IMR-90 (cell line): ENCODE measurements at regions not wholly inside any gene's neighbourhood (a gene's known extent, or its start where the extent isn't known, plus 50 kb on each side); places are given as distances from the start of the nearest gene placed in this dataset.

Source experiments
- ATAC-seq: fragments of 200-7000 bp; cut with Tn5 transposase; 2 replicates; pipeline ENCODE4 v1.9.1; 2020; ENCODE audit warnings: low read depth, mild to moderate bottlenecking, moderate library complexity
- BruUV-seq: library from RNA; stranded (reverse); fragments of 400-500 nt; replicated peaks from 2 replicates; lab custom pipeline; 2021; lab: Mats Ljungman, UMichigan
- CTCF ChIA-PET: fragments of 300-600 bp; formaldehyde crosslinking; extraction: SDS; loops from one replicate; lab custom pipeline; 2021; ENCODE audit warnings: antibody characterized with exemption; lab: Yijun Ruan, JAX
- POLR2A ChIA-PET: fragments of 300-600 bp; sonication (Branson Sonifier 250); formaldehyde crosslinking; loops from one replicate; lab custom pipeline; 2022; ENCODE audit warnings: antibody characterized with exemption; ENCODE audit not compliant: unreplicated experiment; lab: Charles Lee
- DNase-seq: peaks from one replicate; pipeline ENCODE4 v3.0.0; 2013
- H2AFZ ChIP-seq: replicated peaks from 2 replicates; pipeline ENCODE3; 2013; ENCODE audit warnings: low read length, mild to moderate bottlenecking; ENCODE audit not compliant: poor library complexity
- H2AK5ac ChIP-seq: 2 replicates; pipeline ENCODE4 v1.6.1; 2013; ENCODE audit warnings: low read depth, low read length, inconsistent platforms
- H2AK9ac ChIP-seq: replicated peaks from 2 replicates; pipeline ENCODE3; 2013; ENCODE audit warnings: mild to moderate bottlenecking, low read depth, low read length, moderate library complexity; ENCODE audit not compliant: poor library complexity
- H2BK120ac ChIP-seq: 2 replicates; pipeline ENCODE4 v1.6.1; 2013; ENCODE audit warnings: low read depth, low read length, inconsistent platforms
- H2BK15ac ChIP-seq: 3 replicates; pipeline ENCODE4 v1.6.1; 2013; ENCODE audit warnings: low read depth, low read length, inconsistent platforms
- H2BK20ac ChIP-seq: 2 replicates; pipeline ENCODE4 v1.6.1; 2013; ENCODE audit warnings: low read depth, mild to moderate bottlenecking, inconsistent platforms, low read length, moderate library complexity
- H2BK5ac ChIP-seq: 2 replicates; pipeline ENCODE4 v1.6.1; 2013; ENCODE audit warnings: mild to moderate bottlenecking, low read depth, low read length, inconsistent platforms; ENCODE audit not compliant: poor library complexity, severe bottlenecking
- H3K14ac ChIP-seq: replicated peaks from 2 replicates; pipeline ENCODE4 v1.6.1; 2013; ENCODE audit warnings: low read depth, low read length, inconsistent platforms
- H3K18ac ChIP-seq: 2 replicates; pipeline ENCODE4 v1.6.1; 2013; ENCODE audit warnings: low read depth, low read length, control low read depth
- H3K23ac ChIP-seq: 2 replicates; pipeline ENCODE4 v1.6.1; 2013; ENCODE audit warnings: low read depth, low read length, inconsistent platforms
- H3K27ac ChIP-seq: 2 replicates; pipeline ENCODE4 v1.5.1; 2013; ENCODE audit warnings: mild to moderate bottlenecking, control low read depth, low read length; ENCODE audit not compliant: insufficient read depth
- H3K27me3 ChIP-seq: 2 replicates; pipeline ENCODE4 v1.6.1; 2013; ENCODE audit warnings: low read length; ENCODE audit not compliant: control insufficient read depth, insufficient read depth
- H3K36me3 ChIP-seq: 2 replicates; pipeline ENCODE4 v1.6.1; 2013; ENCODE audit warnings: low read length, mixed read lengths; ENCODE audit not compliant: control insufficient read depth, insufficient read depth
- H3K4ac ChIP-seq: 2 replicates; pipeline ENCODE4 v1.6.1; 2013; ENCODE audit warnings: low read depth, low read length, inconsistent platforms
- H3K4me1 ChIP-seq: 2 replicates; pipeline ENCODE4 v1.6.1; 2013; ENCODE audit warnings: low read length, mixed read lengths; ENCODE audit not compliant: control insufficient read depth, insufficient read depth
- H3K4me2 ChIP-seq: 2 replicates; pipeline ENCODE4 v1.6.1; 2013; ENCODE audit warnings: low read depth, mild to moderate bottlenecking, control low read depth, low read length, moderate library complexity
- H3K4me3 ChIP-seq: 2 replicates; pipeline ENCODE4 v1.5.1; 2013; ENCODE audit warnings: low read depth, mild to moderate bottlenecking, control low read depth, low read length, moderate library complexity; ENCODE audit not compliant: insufficient read depth
- H3K56ac ChIP-seq: 2 replicates; pipeline ENCODE4 v1.6.1; 2013; ENCODE audit warnings: low read length, inconsistent platforms; ENCODE audit not compliant: insufficient read depth; ENCODE audit errors: extremely low read depth
- H3K79me1 ChIP-seq, 2 experiments: 2 replicates each; pipeline ENCODE4 v1.6.1; 2013; ENCODE audit warnings: low read length in 2 of 2, inconsistent platforms in 1 of 2, low read depth in 1 of 2
- H3K9ac ChIP-seq: 2 replicates; pipeline ENCODE4 v1.6.1; 2013; ENCODE audit warnings: low read depth, low read length, control low read depth
- H3K9me1 ChIP-seq: 2 replicates; pipeline ENCODE4 v1.6.1; 2013; ENCODE audit warnings: low read length, inconsistent platforms; ENCODE audit not compliant: insufficient read depth
- H3K9me3 ChIP-seq: 2 replicates; pipeline ENCODE4 v1.6.1; 2013; ENCODE audit warnings: low read length; ENCODE audit not compliant: control insufficient read depth, insufficient read depth
- H4K20me1 ChIP-seq: 2 replicates; pipeline ENCODE4 v1.6.1; 2013; ENCODE audit warnings: low read length, inconsistent platforms; ENCODE audit not compliant: insufficient read depth
- H4K5ac ChIP-seq: 2 replicates; pipeline ENCODE4 v1.6.1; 2013; ENCODE audit warnings: mild to moderate bottlenecking, low read depth, low read length, control low read depth
- H4K8ac ChIP-seq, 2 experiments: 2 replicates each; pipeline ENCODE4 v1.6.1; 2013; ENCODE audit warnings: low read depth in 2 of 2, low read length in 2 of 2, control low read depth in 1 of 2, inconsistent platforms in 1 of 2
- H4K91ac ChIP-seq: 2 replicates; pipeline ENCODE4 v1.6.1; 2013; ENCODE audit warnings: low read depth, low read length, inconsistent platforms; ENCODE audit not compliant: insufficient read depth
- BHLHE40 ChIP-seq: fragments of 150-350 bp; IDR thresholded peaks from 2 replicates; pipeline ENCODE4 v1.6.1; 2016; ENCODE audit warnings: mild to moderate bottlenecking, low read depth, low read length
- MAFK ChIP-seq: IDR thresholded peaks from 2 replicates; pipeline ENCODE4 v1.6.1; 2012; ENCODE audit warnings: low read depth, low read length, improper control_type of control experiment
- MAZ ChIP-seq: IDR thresholded peaks from 2 replicates; pipeline ENCODE4 v1.6.1; 2012; ENCODE audit warnings: low read depth, mild to moderate bottlenecking, low read length, improper control_type of control experiment, moderate library complexity, borderline replicate concordance
- MXI1 ChIP-seq: IDR thresholded peaks from 2 replicates; pipeline ENCODE4 v1.6.1; 2012; ENCODE audit warnings: low read depth, mild to moderate bottlenecking, low read length, moderate library complexity, borderline replicate concordance
- NFE2L2 ChIP-seq: fragments of 150-350 bp; IDR thresholded peaks from 2 replicates; pipeline ENCODE4 v1.6.1; 2016; ENCODE audit warnings: low read depth, mild to moderate bottlenecking, low read length
- POLR2A ChIP-seq: IDR thresholded peaks from 2 replicates; pipeline ENCODE4 v1.6.1; 2012; ENCODE audit warnings: mild to moderate bottlenecking, low read depth, low read length
- RCOR1 ChIP-seq: IDR thresholded peaks from 2 replicates; pipeline ENCODE4 v1.6.1; 2012; ENCODE audit warnings: mild to moderate bottlenecking, low read length, improper control_type of control experiment; ENCODE audit not compliant: insufficient replicate concordance
- RFX5 ChIP-seq: IDR thresholded peaks from 2 replicates; pipeline ENCODE4 v1.8.0; 2012; ENCODE audit warnings: low read depth, mild to moderate bottlenecking, low read length, moderate library complexity
- WGBS, 2 experiments: methylation state at CpG; one replicate each; pipeline versions ENCODE4 v1.1.5 to v1.1.7; 2013; ENCODE audit warnings: missing lambda C conversion rate in 2 of 2; ENCODE audit not compliant: insufficient read length in 1 of 2; ENCODE audit errors: extremely low coverage in 2 of 2; 5-methylcytosine and 5-hydroxymethylcytosine counted together
- dilution Hi-C: fragments of 300-500 bp; cut with HindIII; formaldehyde crosslinking; loops from one replicate; pipeline ENCODE4 v1.14.3; 2018; ENCODE audit warnings: low sequenced_read_pairs; ENCODE audit not compliant: unreplicated experiment
- in situ Hi-C: fragments of 300-500 bp; cut with MboI; formaldehyde crosslinking; loops from 3 replicates; pipeline ENCODE4 v1.14.3; 2019; ENCODE audit warnings: low sequenced_read_pairs, inconsistent platforms, mixed read lengths
- intact Hi-C: fragments of 100-400 bp; cut with micrococcal nuclease; formaldehyde crosslinking; loops from 2 replicates; pipeline ENCODE4 v1.10.0; 2022
- TF ChIP-seq, protein P1 (sequence below): fragments of 150-350 bp; IDR thresholded peaks from 2 replicates; pipeline ENCODE4 v1.6.1; 2017; ENCODE audit warnings: mild to moderate bottlenecking, antibody characterized with exemption, low read length, low read depth
- TF ChIP-seq, protein P2 (sequence below): fragments of 150-350 bp; IDR thresholded peaks from 2 replicates; pipeline ENCODE4 v1.6.1; 2016; ENCODE audit warnings: low read depth, mild to moderate bottlenecking, low read length, moderate library complexity, borderline replicate concordance

DNA sequence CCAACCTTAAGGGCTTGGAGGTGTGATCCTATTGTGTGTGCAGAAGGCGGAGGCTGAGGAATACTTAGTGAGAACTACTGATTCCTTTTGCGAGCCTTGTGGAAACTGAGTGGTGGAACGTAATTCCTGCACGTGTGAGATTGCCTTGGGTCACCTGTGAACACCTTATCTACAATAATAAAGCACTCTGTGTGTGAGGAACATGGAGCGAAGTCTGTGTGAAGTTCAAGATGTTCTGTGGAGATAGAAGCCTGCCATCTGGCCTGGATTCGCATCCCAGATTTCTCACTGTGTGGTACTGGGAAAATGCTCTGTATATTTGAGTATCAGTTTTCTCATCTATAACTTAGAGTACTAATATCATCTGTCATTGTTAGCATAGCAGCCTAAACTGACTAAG is 179.5 kb upstream of the PDZRN3 start:
- intact Hi-C loops, result no loop called here
- no CpG with 5 or more reads among the region's 6 CpGs for WGBS, 2 experiments
- in situ Hi-C loops, result no loop called here

More for the DNA sequence above, 179.5 kb upstream of the PDZRN3 start:
- no peak overlapping the region for H2AK9ac ChIP-seq
- H3K4ac ChIP-seq, result no peak overlapping the region
- no peak overlapping the region for H3K18ac ChIP-seq
- DNase-seq, result no peak
- no peaks in the 10 kb centered on the region for H3K27me3 ChIP-seq
- ChIA-PET CTCF (no interaction called here), POLR2A (no interaction called here)
- no peaks in the 10 kb centered on the region for H3K36me3 ChIP-seq
- H4K8ac ChIP-seq, result no peak overlapping the region
- H2BK5ac ChIP-seq, result no peak overlapping the region
- no peaks in the 10 kb centered on the region for H3K9me3 ChIP-seq
- H3K9me1 ChIP-seq, result no peaks in the 10 kb centered on the region
- BruUV-seq, result no TSS peak
- H2AK5ac ChIP-seq, result no peak overlapping the region
- H2BK120ac ChIP-seq, result no peak overlapping the region
- H3K4me2 ChIP-seq, result no peak overlapping the region
- H3K14ac ChIP-seq, result no peak overlapping the region
- H3K9ac ChIP-seq, result no peak overlapping the region
- no peak for ATAC-seq
- no peaks in the 10 kb centered on the region for H4K20me1 ChIP-seq
- TF ChIP-seq RCOR1 (no peak), RFX5 (no peak), MXI1 (no peak), NFE2L2 (no peak), MAZ (no peak), POLR2A (no peak), BHLHE40 (no peak), MAFK (no peak)
- TF ChIP-seq, protein P1, sequence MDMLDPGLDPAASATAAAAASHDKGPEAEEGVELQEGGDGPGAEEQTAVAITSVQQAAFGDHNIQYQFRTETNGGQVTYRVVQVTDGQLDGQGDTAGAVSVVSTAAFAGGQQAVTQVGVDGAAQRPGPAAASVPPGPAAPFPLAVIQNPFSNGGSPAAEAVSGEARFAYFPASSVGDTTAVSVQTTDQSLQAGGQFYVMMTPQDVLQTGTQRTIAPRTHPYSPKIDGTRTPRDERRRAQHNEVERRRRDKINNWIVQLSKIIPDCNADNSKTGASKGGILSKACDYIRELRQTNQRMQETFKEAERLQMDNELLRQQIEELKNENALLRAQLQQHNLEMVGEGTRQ, result no peak
- TF ChIP-seq, protein P2, sequence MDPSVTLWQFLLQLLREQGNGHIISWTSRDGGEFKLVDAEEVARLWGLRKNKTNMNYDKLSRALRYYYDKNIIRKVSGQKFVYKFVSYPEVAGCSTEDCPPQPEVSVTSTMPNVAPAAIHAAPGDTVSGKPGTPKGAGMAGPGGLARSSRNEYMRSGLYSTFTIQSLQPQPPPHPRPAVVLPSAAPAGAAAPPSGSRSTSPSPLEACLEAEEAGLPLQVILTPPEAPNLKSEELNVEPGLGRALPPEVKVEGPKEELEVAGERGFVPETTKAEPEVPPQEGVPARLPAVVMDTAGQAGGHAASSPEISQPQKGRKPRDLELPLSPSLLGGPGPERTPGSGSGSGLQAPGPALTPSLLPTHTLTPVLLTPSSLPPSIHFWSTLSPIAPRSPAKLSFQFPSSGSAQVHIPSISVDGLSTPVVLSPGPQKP, result no peak
- no peak overlapping the region; the same call in 2 of the 3 replicates for H2BK15ac ChIP-seq
- H3K23ac ChIP-seq, result no peak overlapping the region
- no peaks in the 10 kb centered on the region for H3K79me1 ChIP-seq
- no peak overlapping the region for H2BK20ac ChIP-seq
- no peak overlapping the region for H2AFZ ChIP-seq
- no peak overlapping the region for H3K56ac ChIP-seq
- no peak overlapping the region for H3K27ac ChIP-seq
- H3K4me3 ChIP-seq, result no peak overlapping the region
- no peak overlapping the region for H4K91ac ChIP-seq
- peaks cover 2% of the 10 kb centered on the region; the same call in 1 of the 2 replicates for H3K4me1 ChIP-seq
- dilution Hi-C loops, result no loop called here
- no peak overlapping the region for H4K5ac ChIP-seq
